HCT116 (cell line): ENCODE measurements at regions not wholly inside any gene's neighbourhood (a gene's known extent, or its start where the extent isn't known, plus 50 kb on each side); places are given as distances from the start of the nearest gene placed in this dataset.

Experiments used
- ATAC-seq: fragments of 200-7000 bp; cut with Tn5 transposase; 2 replicates; pipeline ENCODE4 v1.9.1; 2020; ENCODE audit warnings: mild to moderate bottlenecking, moderate library complexity
- BruUV-seq: library from RNA; stranded (reverse); fragments of 400-500 nt; replicated peaks from 2 replicates; lab custom pipeline; 2021; lab: Mats Ljungman, UMichigan
- CTCF ChIA-PET: fragments of 300-600 bp; sonication (Branson Sonifier 250); formaldehyde crosslinking; loops from one replicate; lab custom pipeline; 2021; ENCODE audit warnings: antibody characterized with exemption; lab: Charles Lee
- POLR2A ChIA-PET: fragments of 300-600, 350-600 bp; sonication (Branson Sonifier 250); formaldehyde crosslinking; loops from one replicate; lab custom pipeline; 2021; ENCODE audit warnings: antibody characterized with exemption; lab: Charles Lee
- RAD21 ChIA-PET, 2 experiments: fragments of 300-600 bp; sonication (Branson Sonifier 250); formaldehyde crosslinking; loops; one replicate each; lab custom pipeline; 2023; ENCODE audit warnings: low total read pairs in 2 of 2; ENCODE audit not compliant: uncharacterized antibody in 2 of 2, unreplicated experiment in 2 of 2, low non-redundant PET in 1 of 2; lab: Charles Lee
- DNase-seq: peaks from one replicate; pipeline ENCODE4 v3.0.0-alpha.2; 2010; ENCODE audit warnings: low read depth, low spot score
- H2AFZ ChIP-seq: fragments of 200-600 bp; shearing (Covaris generic), sonication (generic); 2 replicates; pipeline ENCODE4 v1.6.1; 2017; ENCODE audit warnings: low read depth, mixed run types, mixed read lengths, antibody characterized with exemption, low read length; ENCODE audit not compliant: poor library complexity, severe bottlenecking
- H3K27ac ChIP-seq: 2 replicates; pipeline ENCODE4 v1.5.1; 2012; ENCODE audit warnings: low read depth, low read length
- H3K27me3 ChIP-seq: fragments of 200-600 bp; sonication (generic); 2 replicates; pipeline ENCODE4 v1.6.1; 2016; ENCODE audit warnings: mixed run types, low read length, mixed read lengths; ENCODE audit not compliant: insufficient read depth
- H3K36me3 ChIP-seq, 2 experiments: fragments of 200-500 bp in 1 of 2; fragments of 200-600 bp in 1 of 2; sonication (Bioruptor generic) in 1 of 2; sonication (generic) in 1 of 2; 2 replicates each; pipeline versions ENCODE4 v1.5.1 to v1.6.1; 2014 to 2016; ENCODE audit warnings: low read length in 2 of 2, inconsistent platforms in 1 of 2, mixed read lengths in 1 of 2, mixed run types in 1 of 2; ENCODE audit not compliant: insufficient read depth in 2 of 2, control insufficient read depth in 1 of 2
- H3K4me1 ChIP-seq, 2 experiments: fragments of 200-600 bp in 1 of 2; sonication (generic) in 1 of 2; 2 replicates each; pipeline versions ENCODE4 v1.5.1 to v1.6.1; 2012 to 2017; ENCODE audit warnings: low read length in 2 of 2, inconsistent platforms in 1 of 2, mild to moderate bottlenecking in 1 of 2, mixed read lengths in 1 of 2, mixed run types in 1 of 2, moderate library complexity in 1 of 2; ENCODE audit not compliant: insufficient read depth in 2 of 2, control insufficient read depth in 1 of 2
- H3K4me2 ChIP-seq: fragments of 200-600 bp; sonication (generic); 2 replicates; pipeline ENCODE4 v1.6.1; 2017; ENCODE audit warnings: mixed run types, low read length, mixed read lengths
- H3K4me3 ChIP-seq, 2 experiments: fragments of 200-600 bp in 1 of 2; sonication (generic) in 1 of 2; replicated peaks in 1 of 2; 2 replicates each; pipeline ENCODE4 v1.5.1; 2011 to 2016; ENCODE audit warnings: low read length in 2 of 2, control low read depth in 1 of 2, low read depth in 1 of 2, mild to moderate bottlenecking in 1 of 2, mixed read lengths in 1 of 2, mixed run types in 1 of 2
- H3K79me2 ChIP-seq: fragments of 200-600 bp; sonication (generic); 2 replicates; pipeline ENCODE4 v1.6.1; 2017; ENCODE audit warnings: mild to moderate bottlenecking, mixed run types, low read length, moderate library complexity, mixed read lengths; ENCODE audit not compliant: insufficient read depth
- H3K9ac ChIP-seq: fragments of 200-600 bp; sonication (generic); 2 replicates; pipeline ENCODE4 v1.6.1; 2016; ENCODE audit warnings: low read length, mixed read lengths
- H3K9me2 ChIP-seq: fragments of 200-600 bp; sonication (generic), shearing (Covaris generic); 2 replicates; pipeline ENCODE4 v1.6.1; 2017; ENCODE audit warnings: mixed run types, mild to moderate bottlenecking, moderate library complexity; ENCODE audit not compliant: insufficient read depth
- H3K9me3 ChIP-seq, 2 experiments: fragments of 200-500 bp in 1 of 2; fragments of 200-600 bp in 1 of 2; sonication (Bioruptor generic) in 1 of 2; sonication (generic) in 1 of 2; 2 replicates each; pipeline ENCODE4 v1.6.1; 2014 to 2017; ENCODE audit warnings: low read length in 2 of 2, mixed read lengths in 2 of 2, inconsistent platforms in 1 of 2, low read depth in 1 of 2, mild to moderate bottlenecking in 1 of 2, mixed run types in 1 of 2, moderate library complexity in 1 of 2; ENCODE audit not compliant: control insufficient read depth in 1 of 2, insufficient read depth in 1 of 2
- H4K20me1 ChIP-seq: fragments of 200-600 bp; sonication (generic), shearing (Covaris generic); 2 replicates; pipeline ENCODE4 v1.6.1; 2017; ENCODE audit warnings: mixed run types, mild to moderate bottlenecking, moderate library complexity; ENCODE audit not compliant: insufficient read depth
- ATF3 ChIP-seq: IDR thresholded peaks from 2 replicates; pipeline ENCODE4 v1.6.1; 2012
- CEBPB ChIP-seq: IDR thresholded peaks from 2 replicates; pipeline ENCODE4 v1.6.1; 2012; ENCODE audit warnings: low read depth
- CTCF ChIP-seq, 3 experiments: fragments of 200-600 bp in 1 of 3; sonication (generic) in 1 of 3; IDR thresholded peaks in 2 of 3; conservative IDR thresholded peaks in 1 of 3; 2 replicates each; pipeline ENCODE4 v1.5.1; 2012 to 2017; ENCODE audit warnings: low read depth in 2 of 3, low read length in 2 of 3, antibody characterized with exemption in 1 of 3, borderline replicate concordance in 1 of 3, control low read depth in 1 of 3, mild to moderate bottlenecking in 1 of 3, mixed read lengths in 1 of 3, mixed run types in 1 of 3, moderate library complexity in 1 of 3; ENCODE audit not compliant: insufficient read depth in 1 of 3
- EGR1 ChIP-seq: IDR thresholded peaks from 2 replicates; pipeline ENCODE4 v1.6.1; 2012; ENCODE audit warnings: low read depth
- EZH2phosphoT487 ChIP-seq: fragments of 200-600 bp; IDR thresholded peaks from 2 replicates; pipeline ENCODE4 v1.6.1; 2018; ENCODE audit warnings: antibody characterized with exemption, borderline replicate concordance
- JUND ChIP-seq: IDR thresholded peaks from 2 replicates; pipeline ENCODE4 v1.6.1; 2012
- MAX ChIP-seq: IDR thresholded peaks from 2 replicates; pipeline ENCODE4 v1.6.1; 2012
- REST ChIP-seq: IDR thresholded peaks from 2 replicates; pipeline ENCODE4 v1.6.1; 2012; ENCODE audit warnings: low read depth
- SIN3A ChIP-seq: IDR thresholded peaks from 2 replicates; pipeline ENCODE4 v1.6.1; 2012; ENCODE audit warnings: low read depth
- SP1 ChIP-seq: IDR thresholded peaks from 2 replicates; pipeline ENCODE4 v1.6.1; 2012; ENCODE audit warnings: low read depth
- SRF ChIP-seq: IDR thresholded peaks from 2 replicates; pipeline ENCODE4 v1.6.1; 2012; ENCODE audit warnings: low read depth
- YY1 ChIP-seq: IDR thresholded peaks from 2 replicates; pipeline ENCODE4 v1.6.1; 2011; ENCODE audit warnings: low read length, low read depth, moderate library complexity, mild to moderate bottlenecking; ENCODE audit not compliant: insufficient replicate concordance; ENCODE audit errors: extremely low read depth
- ZBTB33 ChIP-seq: IDR thresholded peaks from 2 replicates; pipeline ENCODE4 v1.6.1; 2011; ENCODE audit warnings: mild to moderate bottlenecking, low read length, moderate library complexity; ENCODE audit not compliant: insufficient replicate concordance; ENCODE audit errors: extremely low read depth
- ZFX ChIP-seq: fragments of 450-650 bp; IDR thresholded peaks from 2 replicates; pipeline ENCODE4 v1.6.1; 2017
- intact Hi-C: fragments of 100-400 bp; cut with micrococcal nuclease; formaldehyde crosslinking; loops from 2 replicates; pipeline ENCODE4 v1.10.0; 2022

GRCh38 chr2:51597086-51597485 is 565.2 kb upstream of the NRXN1 start:
- Histone ChIP-seq H3K4me3 (no peak overlapping the region), H2AFZ (no peak overlapping the region), H3K79me2 (no peaks in the 10 kb centered on the region), H3K9me2 (no peaks in the 10 kb centered on the region), H3K36me3 (no peaks in the 10 kb centered on the region), H3K27ac (no peak overlapping the region), H3K27me3 (no peaks in the 10 kb centered on the region), H3K9me3 (no peaks in the 10 kb centered on the region), H3K4me1 (no peaks in the 10 kb centered on the region), H3K4me2 (no peak overlapping the region), H4K20me1 (no peaks in the 10 kb centered on the region), H3K9ac (no peak overlapping the region)
- no peak for DNase-seq
- ChIA-PET POLR2A (no interaction called here), CTCF (no interaction called here), RAD21 (no interaction called here)
- BruUV-seq = no TSS peak
- intact Hi-C loops = no loop called here
- TF ChIP-seq MAX (no peak), EGR1 (no peak), CEBPB (no peak), ZFX (no peak), YY1 (no peak), SP1 (no peak), EZH2phosphoT487 (no peak)
- ATAC-seq = no peak

- ChIA-PET POLR2A (no interaction called here), CTCF (no interaction called here), RAD21 (no interaction called here)
- Histone ChIP-seq H3K4me3 (no peak overlapping the region), H3K9me3 (no peaks in the 10 kb centered on the region), H3K36me3 (no peaks in the 10 kb centered on the region), H3K27me3 (no peaks in the 10 kb centered on the region), H3K9ac (no peak overlapping the region), H3K79me2 (no peaks in the 10 kb centered on the region), H3K27ac (no peak overlapping the region), H4K20me1 (no peaks in the 10 kb centered on the region), H3K4me2 (no peak overlapping the region), H3K4me1 (no peaks in the 10 kb centered on the region), H3K9me2 (no peaks in the 10 kb centered on the region), H2AFZ (no peak overlapping the region)
- DNase-seq = no peak
- intact Hi-C loops = no loop called here
- no peak for ATAC-seq
- BruUV-seq = no TSS peak
- TF ChIP-seq JUND (no peak), YY1 (no peak), SRF (no peak), ZBTB33 (no peak), REST (no peak), CTCF (IDR thresholded peaks at IDR 0.05 in 2 of 3, conservative IDR thresholded peaks at IDR 0.05 in 1 of 3; ENCODE audit: borderline replicate concordance in 1 of 3, insufficient read depth in 1 of 3, low read depth in 2 of 3, low read length in 2 of 3) (no peak), EZH2phosphoT487 (no peak), SIN3A (no peak), ATF3 (no peak)
These were observed 563.9 kb upstream of the NRXN1 start for GRCh38 chr2:51595836-51596235.
